A549 (cell line): ENCODE measurements at regions not wholly inside any gene's neighbourhood (a gene's known extent, or its start where the extent isn't known, plus 50 kb on each side); places are given as distances from the start of the nearest gene placed in this dataset.

Source experiments
- ATAC-seq, 2 experiments: fragments of 200-7000 bp in 1 of 2; fragments of >200 bp in 1 of 2; cut with Nextera tagmentation in 1 of 2; cut with Tn5 transposase in 1 of 2; 3 replicates each; pipeline versions ENCODE4 v1.8.0 to v1.9.1; 2018 to 2020; ENCODE audit warnings: mild to moderate bottlenecking in 1 of 2, moderate library complexity in 1 of 2
- CTCF ChIA-PET: fragments of 300-600 bp; sonication (Branson Sonifier 250); formaldehyde crosslinking; extraction: SDS; loops from one replicate; lab custom pipeline; 2021; ENCODE audit warnings: antibody characterized with exemption, inconsistent platforms; lab: Yijun Ruan, JAX
- POLR2A ChIA-PET: fragments of 350-600 bp; formaldehyde crosslinking; extraction: SDS; loops from one replicate; lab custom pipeline; 2021; ENCODE audit warnings: antibody characterized with exemption, inconsistent platforms; lab: Yijun Ruan, JAX
- DNase-seq, 2 experiments: peaks; one replicate each; pipeline versions ENCODE4 v3.0.0 to v3.0.0-alpha.2; 2011 to 2016; ENCODE audit warnings: low read depth in 1 of 2, low spot score in 1 of 2
- FAIRE-seq: peaks from 2 replicates; lab custom pipeline; 2011; peaks lifted over from hg19 to GRCh38; lab: Jason Lieb, UNC
- H3K27ac ChIP-seq, 2 experiments: fragments of >200 bp; sonication (Bioruptor Twin); formaldehyde crosslinking; 3 replicates each; pipeline ENCODE4 v1.5.1; 2016 to 2017
- H3K4me1 ChIP-seq: fragments of >200 bp; sonication (Bioruptor Twin); formaldehyde crosslinking; 3 replicates; pipeline ENCODE4 v1.6.1; 2016
- H3K4me2 ChIP-seq: fragments of >200 bp; sonication (Bioruptor Twin); formaldehyde crosslinking; 3 replicates; pipeline ENCODE4 v1.6.1; 2016
- H3K4me3 ChIP-seq: fragments of >200 bp; sonication (Bioruptor Twin); formaldehyde crosslinking; 3 replicates; pipeline ENCODE4 v1.5.1; 2016
- H3K9me3 ChIP-seq: fragments of >200 bp; sonication (Bioruptor Twin); formaldehyde crosslinking; 3 replicates; pipeline ENCODE4 v1.6.1; 2016
- BHLHE40 ChIP-seq: IDR thresholded peaks from 2 replicates; pipeline ENCODE4 v1.6.1; 2012; ENCODE audit warnings: low read depth, low read length, inconsistent platforms
- CBX2 ChIP-seq: fragments of 200-600 bp; sonication (generic); IDR thresholded peaks from 2 replicates; pipeline ENCODE4 v1.6.1; 2016; ENCODE audit warnings: low read depth, mild to moderate bottlenecking, borderline replicate concordance
- CHD2 ChIP-seq: fragments of 150-350 bp; IDR thresholded peaks from 2 replicates; pipeline ENCODE4 v1.6.1; 2014; ENCODE audit warnings: low read length; ENCODE audit not compliant: partially characterized antibody
- EHF ChIP-seq: fragments of 250-450 bp; sonication (Bioruptor Pico); IDR thresholded peaks from 2 replicates; pipeline ENCODE4 v1.5.0; 2020; ENCODE audit warnings: mild to moderate bottlenecking
- EHMT2 ChIP-seq: fragments of 200-600 bp; sonication (generic); IDR thresholded peaks from 2 replicates; pipeline ENCODE4 v1.6.1; 2016; ENCODE audit warnings: antibody characterized with exemption, low read depth, mild to moderate bottlenecking, moderate library complexity
- EP300 ChIP-seq, 2 experiments: fragments of >200 bp; sonication (Bioruptor Twin); formaldehyde crosslinking; IDR thresholded peaks; 2 replicates in 1 of 2; 3 replicates in 1 of 2; pipeline ENCODE4 v1.6.1; 2016 to 2017
- FOXS1 ChIP-seq: fragments of 250-450 bp; sonication (Bioruptor Pico); IDR thresholded peaks from 2 replicates; pipeline ENCODE4 v1.5.0; 2020; ENCODE audit warnings: mild to moderate bottlenecking, moderate library complexity
- GATA3 ChIP-seq: IDR thresholded peaks from 2 replicates; pipeline ENCODE4 v1.6.1; 2012; ENCODE audit warnings: borderline replicate concordance
- HDAC2 ChIP-seq: fragments of 200-600 bp; sonication (generic); IDR thresholded peaks from 2 replicates; pipeline ENCODE4 v1.6.1; 2016
- HOXB13 ChIP-seq: fragments of 250-450 bp; sonication (Bioruptor Pico); IDR thresholded peaks from 2 replicates; pipeline ENCODE4 v1.5.0; 2020; ENCODE audit warnings: low read depth, mild to moderate bottlenecking, moderate library complexity
- KDM1A ChIP-seq: fragments of 200-600 bp; sonication (generic); IDR thresholded peaks from 2 replicates; pipeline ENCODE4 v1.6.1; 2016; ENCODE audit warnings: low read depth, mild to moderate bottlenecking
- MAFK ChIP-seq: fragments of 450-650 bp; IDR thresholded peaks from 2 replicates; pipeline ENCODE4 v1.6.1; 2014; ENCODE audit not compliant: partially characterized antibody
- MYC ChIP-seq: IDR thresholded peaks from 2 replicates; pipeline ENCODE4 v1.6.1; 2012; ENCODE audit warnings: mild to moderate bottlenecking, inconsistent platforms, low read length, improper control_type of control experiment, borderline replicate concordance
- NR3C1 ChIP-seq: fragments of >200 bp; sonication (Bioruptor Twin); formaldehyde crosslinking; IDR thresholded peaks from 3 replicates; pipeline ENCODE4 v1.6.1; 2017
- RARB ChIP-seq: fragments of 250-450 bp; sonication (Bioruptor Pico); IDR thresholded peaks from 2 replicates; pipeline ENCODE4 v1.8.0; 2021; ENCODE audit warnings: mild to moderate bottlenecking, moderate library complexity
- RNF2 ChIP-seq: fragments of 200-600 bp; sonication (generic); IDR thresholded peaks from 2 replicates; pipeline ENCODE4 v1.6.1; 2016; ENCODE audit warnings: low read depth, mild to moderate bottlenecking, antibody characterized with exemption, moderate library complexity, borderline replicate concordance
- SMC3 ChIP-seq: fragments of >200 bp; sonication (Bioruptor Twin); formaldehyde crosslinking; IDR thresholded peaks from 3 replicates; pipeline ENCODE4 v1.6.1; 2018; ENCODE audit warnings: inconsistent platforms
- WGBS: methylation state at CpG from one replicate; pipeline ENCODE4 v1.1.6; 2017; ENCODE audit errors: missing lambda C conversion rate; 5-methylcytosine and 5-hydroxymethylcytosine counted together
- TF ChIP-seq, protein P1 (sequence below): fragments of 250-450 bp; sonication (Bioruptor Pico); IDR thresholded peaks from 2 replicates; pipeline ENCODE4 v1.5.0; 2020; ENCODE audit warnings: low read depth, mild to moderate bottlenecking, moderate library complexity
- TF ChIP-seq, protein P2 (sequence below): fragments of 150-350 bp; IDR thresholded peaks from 2 replicates; pipeline ENCODE4 v1.6.1; 2014; ENCODE audit warnings: low read depth, mild to moderate bottlenecking, low read length
- TF ChIP-seq, protein P3 (sequence below): fragments of >200 bp; sonication (Bioruptor Twin); formaldehyde crosslinking; IDR thresholded peaks from 3 replicates; pipeline ENCODE4 v1.5.1; 2016

DNA sequence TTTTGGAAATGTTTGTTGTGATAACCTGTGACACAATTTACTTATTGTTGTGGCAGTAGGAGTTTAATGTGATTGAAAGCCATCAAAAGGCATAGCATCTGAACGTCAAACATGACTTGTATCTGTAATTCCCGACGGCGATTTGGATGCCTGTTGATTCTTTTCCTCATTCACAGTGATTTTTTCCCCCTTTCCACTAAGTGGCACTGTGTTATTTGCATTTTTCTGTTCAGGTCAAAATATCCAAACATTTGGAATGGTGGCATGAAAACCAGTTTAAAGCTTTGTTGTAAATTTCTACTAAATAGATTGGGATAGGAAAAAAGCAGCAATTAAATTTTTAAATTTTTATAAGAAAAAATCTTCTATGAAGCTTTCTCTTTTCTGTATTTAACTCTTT, 259.9 kb upstream of the KCNH8 start:
- no peaks in the 10 kb centered on the region for H3K9me3 ChIP-seq
- 2% methylated on average over 4 of the region's 4 CpGs for WGBS
- ChIA-PET POLR2A (no interaction called here), CTCF (interaction anchor here (1.1 kb wide), 1 partner anchor 13 kb away, joined by 5 read pairs; no protein-coding TSS in a partner anchor)
- no peak for TF ChIP-seq EHF (CRISPR knock-in tag)
- no peak for TF ChIP-seq RARB
- TF ChIP-seq GATA3 = no peak
- no peak for TF ChIP-seq HDAC2
- TF ChIP-seq, protein P1, sequence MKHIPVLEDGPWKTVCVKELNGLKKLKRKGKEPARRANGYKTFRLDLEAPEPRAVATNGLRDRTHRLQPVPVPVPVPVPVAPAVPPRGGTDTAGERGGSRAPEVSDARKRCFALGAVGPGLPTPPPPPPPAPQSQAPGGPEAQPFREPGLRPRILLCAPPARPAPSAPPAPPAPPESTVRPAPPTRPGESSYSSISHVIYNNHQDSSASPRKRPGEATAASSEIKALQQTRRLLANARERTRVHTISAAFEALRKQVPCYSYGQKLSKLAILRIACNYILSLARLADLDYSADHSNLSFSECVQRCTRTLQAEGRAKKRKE (CRISPR knock-in tag) = no peak
- TF ChIP-seq, protein P2, sequence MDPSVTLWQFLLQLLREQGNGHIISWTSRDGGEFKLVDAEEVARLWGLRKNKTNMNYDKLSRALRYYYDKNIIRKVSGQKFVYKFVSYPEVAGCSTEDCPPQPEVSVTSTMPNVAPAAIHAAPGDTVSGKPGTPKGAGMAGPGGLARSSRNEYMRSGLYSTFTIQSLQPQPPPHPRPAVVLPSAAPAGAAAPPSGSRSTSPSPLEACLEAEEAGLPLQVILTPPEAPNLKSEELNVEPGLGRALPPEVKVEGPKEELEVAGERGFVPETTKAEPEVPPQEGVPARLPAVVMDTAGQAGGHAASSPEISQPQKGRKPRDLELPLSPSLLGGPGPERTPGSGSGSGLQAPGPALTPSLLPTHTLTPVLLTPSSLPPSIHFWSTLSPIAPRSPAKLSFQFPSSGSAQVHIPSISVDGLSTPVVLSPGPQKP = no peak
- no peak for TF ChIP-seq KDM1A
- TF ChIP-seq EHMT2 = no peak
- no peak for TF ChIP-seq BHLHE40
- DNase-seq (no peak), ATAC-seq (no peak), FAIRE-seq (no peak)
- no peaks in the 10 kb centered on the region for H3K4me1 ChIP-seq
- H3K27ac ChIP-seq = no peak overlapping the region
- H3K4me3 ChIP-seq = no peak overlapping the region
- H3K4me2 ChIP-seq = no peak overlapping the region

DNA sequence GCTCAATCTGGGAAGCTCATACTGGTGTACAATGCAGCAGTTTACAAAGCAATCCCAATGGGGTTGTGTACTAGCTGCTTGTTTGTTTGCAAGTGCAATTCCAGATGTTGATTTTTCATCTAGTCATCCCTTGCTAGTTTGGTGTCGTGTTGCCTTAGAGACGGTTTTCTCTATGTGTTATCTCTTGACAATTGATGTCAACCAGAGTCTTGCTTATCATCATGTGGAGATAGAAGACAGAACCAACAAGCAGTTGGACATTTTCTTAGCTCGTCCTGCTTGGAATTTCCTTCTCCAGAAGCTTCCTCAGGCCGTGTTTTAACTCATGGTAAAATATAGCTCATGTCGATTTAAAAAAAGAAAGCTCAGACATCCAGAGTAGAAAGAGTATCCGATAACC, 262.0 kb upstream of the KCNH8 start:
- ChIA-PET POLR2A (no interaction called here), CTCF (interaction anchor here (0.6 kb wide), 1 partner anchor 36 kb away, joined by 3 read pairs; no protein-coding TSS in a partner anchor)
- DNase-seq = no peak
- no peak for TF ChIP-seq RNF2
- no peak for TF ChIP-seq EP300 (IDR thresholded peaks at IDR 0.05)
- no peak for TF ChIP-seq CBX2
- TF ChIP-seq CHD2 = no peak
- no peak for TF ChIP-seq SMC3
- no peak for TF ChIP-seq FOXS1
- TF ChIP-seq HOXB13 (CRISPR knock-in tag) = no peak
- no peak for TF ChIP-seq NR3C1
- TF ChIP-seq MAFK = no peak
- Histone ChIP-seq H3K4me3 (no peak overlapping the region), H3K4me1 (no peaks in the 10 kb centered on the region), H3K9me3 (no peaks in the 10 kb centered on the region), H3K27ac (no peak overlapping the region), H3K4me2 (no peak overlapping the region)
- no peak for FAIRE-seq
- ATAC-seq = no peak
- WGBS = 13% methylated on average over 6 of the region's 6 CpGs

DNA sequence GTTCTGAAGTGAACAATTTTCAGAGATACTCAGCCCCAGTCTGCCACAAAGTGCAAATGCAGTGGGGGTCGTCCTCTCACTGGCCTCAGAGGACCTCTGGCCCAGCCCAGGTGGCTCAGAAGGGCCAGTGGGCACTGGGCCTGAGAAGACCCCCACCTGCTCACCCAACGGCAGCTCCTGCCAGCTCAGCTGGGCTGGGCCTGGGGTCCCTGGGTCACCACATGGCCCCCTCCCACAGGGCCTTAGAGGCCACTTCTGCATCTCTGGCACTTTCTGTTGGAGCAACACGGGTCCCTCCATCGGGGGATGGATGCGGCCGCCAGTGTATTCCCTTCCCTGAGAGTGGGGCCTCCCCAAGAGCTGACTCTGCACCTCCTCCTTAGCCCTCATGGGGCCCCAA, 262.7 kb upstream of the KCNH8 start:
- ATAC-seq (no peak), DNase-seq (no peak), FAIRE-seq (no peak)
- no peak for TF ChIP-seq MYC
- TF ChIP-seq, protein P3, sequence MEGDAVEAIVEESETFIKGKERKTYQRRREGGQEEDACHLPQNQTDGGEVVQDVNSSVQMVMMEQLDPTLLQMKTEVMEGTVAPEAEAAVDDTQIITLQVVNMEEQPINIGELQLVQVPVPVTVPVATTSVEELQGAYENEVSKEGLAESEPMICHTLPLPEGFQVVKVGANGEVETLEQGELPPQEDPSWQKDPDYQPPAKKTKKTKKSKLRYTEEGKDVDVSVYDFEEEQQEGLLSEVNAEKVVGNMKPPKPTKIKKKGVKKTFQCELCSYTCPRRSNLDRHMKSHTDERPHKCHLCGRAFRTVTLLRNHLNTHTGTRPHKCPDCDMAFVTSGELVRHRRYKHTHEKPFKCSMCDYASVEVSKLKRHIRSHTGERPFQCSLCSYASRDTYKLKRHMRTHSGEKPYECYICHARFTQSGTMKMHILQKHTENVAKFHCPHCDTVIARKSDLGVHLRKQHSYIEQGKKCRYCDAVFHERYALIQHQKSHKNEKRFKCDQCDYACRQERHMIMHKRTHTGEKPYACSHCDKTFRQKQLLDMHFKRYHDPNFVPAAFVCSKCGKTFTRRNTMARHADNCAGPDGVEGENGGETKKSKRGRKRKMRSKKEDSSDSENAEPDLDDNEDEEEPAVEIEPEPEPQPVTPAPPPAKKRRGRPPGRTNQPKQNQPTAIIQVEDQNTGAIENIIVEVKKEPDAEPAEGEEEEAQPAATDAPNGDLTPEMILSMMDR = no peak
- H3K4me1 ChIP-seq = no peaks in the 10 kb centered on the region
- ChIA-PET POLR2A (no interaction called here), CTCF (no interaction called here)
- WGBS = 19% methylated on average over 5 of the region's 6 CpGs
- H3K4me2 ChIP-seq = no peak overlapping the region
- no peak overlapping the region for H3K27ac ChIP-seq
- H3K9me3 ChIP-seq = no peaks in the 10 kb centered on the region
- no peak overlapping the region for H3K4me3 ChIP-seq
